Neural cell (in vitro differentiated cells): ENCODE measurements at regions not wholly inside any gene's neighbourhood (a gene's known extent, or its start where the extent isn't known, plus 50 kb on each side); places are given as distances from the start of the nearest gene placed in this dataset.

Source experiments
- H2AFZ ChIP-seq: fragments of 200-600, 300-800 bp; sonication (generic), shearing (Covaris generic); 2 replicates; pipeline ENCODE4 v1.6.0; 2014; ENCODE audit warnings: low read depth, mild to moderate bottlenecking, antibody characterized with exemption, low read length, moderate library complexity
- H3F3A ChIP-seq: fragments of 200-600 bp; shearing (Covaris generic); 2 replicates; pipeline ENCODE4 v1.6.1; 2016; ENCODE audit warnings: mild to moderate bottlenecking, moderate library complexity, mixed read lengths, antibody characterized with exemption, low read length; ENCODE audit not compliant: insufficient read depth, poor library complexity, severe bottlenecking
- H3K27ac ChIP-seq: fragments of 200-600, 300-800 bp; sonication (generic), shearing (Covaris generic); 2 replicates; pipeline ENCODE4 v1.5.1; 2014; ENCODE audit warnings: mild to moderate bottlenecking, low read length, moderate library complexity
- H3K27me3 ChIP-seq: fragments of 300-800, 200-600 bp; sonication (generic), shearing (Covaris generic); 2 replicates; pipeline ENCODE4 v1.6.0; 2014; ENCODE audit warnings: mild to moderate bottlenecking, low read depth, low read length, moderate library complexity; ENCODE audit not compliant: insufficient read depth
- H3K36me3 ChIP-seq: fragments of 300-800, 200-600 bp; sonication (generic), shearing (Covaris generic); 2 replicates; pipeline ENCODE4 v1.5.1; 2014; ENCODE audit warnings: mild to moderate bottlenecking, antibody characterized with exemption, low read length, moderate library complexity; ENCODE audit not compliant: insufficient read depth
- H3K4me2 ChIP-seq: fragments of 300-800, 200-600 bp; sonication (generic), shearing (Covaris generic); 2 replicates; pipeline ENCODE4 v1.6.0; 2014; ENCODE audit warnings: mild to moderate bottlenecking, low read length
- H3K4me3 ChIP-seq: fragments of 300-800, 200-600 bp; sonication (generic), shearing (Covaris generic); 2 replicates; pipeline ENCODE4 v1.5.1; 2014; ENCODE audit warnings: mild to moderate bottlenecking, low read length, moderate library complexity
- H3K79me2 ChIP-seq: fragments of 200-600 bp; shearing (Covaris generic); replicated peaks from 2 replicates; pipeline ENCODE4 v1.6.0; 2014; ENCODE audit warnings: mild to moderate bottlenecking, low read length, moderate library complexity; ENCODE audit not compliant: insufficient read depth
- H3K9ac ChIP-seq: fragments of 300-800, 200-600 bp; sonication (generic), shearing (Covaris generic); 2 replicates; pipeline ENCODE4 v1.6.1; 2016; ENCODE audit warnings: mild to moderate bottlenecking, low read length, mixed read lengths
- H3K9me2 ChIP-seq: fragments of 200-600 bp; shearing (Covaris generic); 2 replicates; pipeline ENCODE4 v1.6.1; 2016; ENCODE audit warnings: mild to moderate bottlenecking, low read length, mixed read lengths; ENCODE audit not compliant: insufficient read depth
- H3K9me3 ChIP-seq: fragments of 200-600, 300-800 bp; sonication (generic), shearing (Covaris generic); 2 replicates; pipeline ENCODE4 v1.6.1; 2016; ENCODE audit warnings: mild to moderate bottlenecking, mixed run types, low read length, moderate library complexity, mixed read lengths
- H4K20me1 ChIP-seq: fragments of 200-600 bp; shearing (Covaris generic); 2 replicates; pipeline ENCODE4 v1.6.1; 2016; ENCODE audit warnings: mild to moderate bottlenecking, mixed run types; ENCODE audit not compliant: insufficient read depth
- EP300 ChIP-seq: fragments of 450-650 bp; conservative IDR thresholded peaks from 2 replicates; pipeline ENCODE4 v1.6.1; 2014; ENCODE audit warnings: antibody characterized with exemption, mild to moderate bottlenecking, moderate library complexity; ENCODE audit not compliant: poor library complexity, severe bottlenecking
- EZH2 ChIP-seq: fragments of 200-600, 300-800 bp; shearing (Covaris generic), sonication (generic); IDR thresholded peaks from 2 replicates; pipeline ENCODE4 v1.6.1; 2014; ENCODE audit warnings: antibody characterized with exemption, low read length, borderline replicate concordance, mild to moderate bottlenecking; ENCODE audit not compliant: insufficient read depth, poor library complexity, severe bottlenecking
- MXI1 ChIP-seq: fragments of 450-650 bp; conservative IDR thresholded peaks from 2 replicates; pipeline ENCODE4 v1.6.1; 2014; ENCODE audit warnings: antibody characterized with exemption, mild to moderate bottlenecking; ENCODE audit not compliant: poor library complexity, severe bottlenecking
- POLR2AphosphoS5 ChIP-seq: IDR thresholded peaks from 2 replicates; pipeline ENCODE4 v1.6.1; 2012
- RAD21 ChIP-seq: fragments of 450-650 bp; conservative IDR thresholded peaks from 2 replicates; pipeline ENCODE4 v1.6.1; 2014; ENCODE audit warnings: antibody characterized with exemption, mild to moderate bottlenecking, moderate library complexity
- SMC3 ChIP-seq: fragments of 450-650 bp; conservative IDR thresholded peaks from 2 replicates; pipeline ENCODE4 v1.6.1; 2014; ENCODE audit warnings: antibody characterized with exemption, mild to moderate bottlenecking, moderate library complexity; ENCODE audit not compliant: poor library complexity
- TAF1 ChIP-seq: IDR thresholded peaks from 2 replicates; pipeline ENCODE4 v1.6.1; 2012; ENCODE audit warnings: low read depth
- TF ChIP-seq, protein P1 (sequence below): fragments of 450-650 bp; IDR thresholded peaks from 2 replicates; pipeline ENCODE4 v1.5.1; 2014; ENCODE audit warnings: antibody characterized with exemption, mild to moderate bottlenecking, moderate library complexity; ENCODE audit not compliant: poor library complexity, severe bottlenecking
- TF ChIP-seq, protein P2 (sequence below): IDR thresholded peaks from 2 replicates; pipeline ENCODE4 v1.6.1; 2012; ENCODE audit warnings: borderline replicate concordance

DNA sequence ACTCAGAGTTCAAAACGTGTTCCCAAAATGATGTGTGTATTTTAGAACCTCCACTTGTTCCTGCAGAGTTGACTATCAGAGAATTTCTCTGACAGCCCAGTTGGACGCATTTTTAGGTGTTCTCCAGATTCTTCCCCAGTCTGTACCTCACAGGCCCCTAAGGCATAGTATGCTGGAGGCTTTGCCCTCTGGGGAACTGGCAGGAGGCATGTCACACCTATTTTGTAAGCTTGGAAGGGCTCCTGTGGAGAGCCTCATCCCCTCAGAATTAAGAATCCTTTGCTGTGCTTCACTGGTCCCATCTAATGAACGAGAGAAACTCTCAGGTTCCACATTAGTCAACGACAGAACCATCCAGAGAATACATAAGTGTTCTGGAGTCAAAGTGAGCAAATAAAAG lies 144.1 kb upstream of the SLC30A5 start:
- no peaks in the 10 kb centered on the region for H3K9me2 ChIP-seq
- no peaks in the 10 kb centered on the region for H4K20me1 ChIP-seq
- peak overlapping the region; percentile 11 for H2AFZ ChIP-seq
- peak overlapping the region; percentile 26 for H3K4me3 ChIP-seq
- H3K9ac ChIP-seq: no peak overlapping the region
- peak overlapping the region; percentile 60 for H3K27ac ChIP-seq
- H3F3A ChIP-seq: no peaks in the 10 kb centered on the region
- no peaks in the 10 kb centered on the region for H3K36me3 ChIP-seq
- no peaks in the 10 kb centered on the region for H3K79me2 ChIP-seq
- no peaks in the 10 kb centered on the region for H3K9me3 ChIP-seq
- no peak overlapping the region for H3K4me2 ChIP-seq
- no peaks in the 10 kb centered on the region for H3K27me3 ChIP-seq
- no peak for TF ChIP-seq RAD21
- TF ChIP-seq, protein P1, sequence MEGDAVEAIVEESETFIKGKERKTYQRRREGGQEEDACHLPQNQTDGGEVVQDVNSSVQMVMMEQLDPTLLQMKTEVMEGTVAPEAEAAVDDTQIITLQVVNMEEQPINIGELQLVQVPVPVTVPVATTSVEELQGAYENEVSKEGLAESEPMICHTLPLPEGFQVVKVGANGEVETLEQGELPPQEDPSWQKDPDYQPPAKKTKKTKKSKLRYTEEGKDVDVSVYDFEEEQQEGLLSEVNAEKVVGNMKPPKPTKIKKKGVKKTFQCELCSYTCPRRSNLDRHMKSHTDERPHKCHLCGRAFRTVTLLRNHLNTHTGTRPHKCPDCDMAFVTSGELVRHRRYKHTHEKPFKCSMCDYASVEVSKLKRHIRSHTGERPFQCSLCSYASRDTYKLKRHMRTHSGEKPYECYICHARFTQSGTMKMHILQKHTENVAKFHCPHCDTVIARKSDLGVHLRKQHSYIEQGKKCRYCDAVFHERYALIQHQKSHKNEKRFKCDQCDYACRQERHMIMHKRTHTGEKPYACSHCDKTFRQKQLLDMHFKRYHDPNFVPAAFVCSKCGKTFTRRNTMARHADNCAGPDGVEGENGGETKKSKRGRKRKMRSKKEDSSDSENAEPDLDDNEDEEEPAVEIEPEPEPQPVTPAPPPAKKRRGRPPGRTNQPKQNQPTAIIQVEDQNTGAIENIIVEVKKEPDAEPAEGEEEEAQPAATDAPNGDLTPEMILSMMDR: no peak
- TF ChIP-seq, protein P2, sequence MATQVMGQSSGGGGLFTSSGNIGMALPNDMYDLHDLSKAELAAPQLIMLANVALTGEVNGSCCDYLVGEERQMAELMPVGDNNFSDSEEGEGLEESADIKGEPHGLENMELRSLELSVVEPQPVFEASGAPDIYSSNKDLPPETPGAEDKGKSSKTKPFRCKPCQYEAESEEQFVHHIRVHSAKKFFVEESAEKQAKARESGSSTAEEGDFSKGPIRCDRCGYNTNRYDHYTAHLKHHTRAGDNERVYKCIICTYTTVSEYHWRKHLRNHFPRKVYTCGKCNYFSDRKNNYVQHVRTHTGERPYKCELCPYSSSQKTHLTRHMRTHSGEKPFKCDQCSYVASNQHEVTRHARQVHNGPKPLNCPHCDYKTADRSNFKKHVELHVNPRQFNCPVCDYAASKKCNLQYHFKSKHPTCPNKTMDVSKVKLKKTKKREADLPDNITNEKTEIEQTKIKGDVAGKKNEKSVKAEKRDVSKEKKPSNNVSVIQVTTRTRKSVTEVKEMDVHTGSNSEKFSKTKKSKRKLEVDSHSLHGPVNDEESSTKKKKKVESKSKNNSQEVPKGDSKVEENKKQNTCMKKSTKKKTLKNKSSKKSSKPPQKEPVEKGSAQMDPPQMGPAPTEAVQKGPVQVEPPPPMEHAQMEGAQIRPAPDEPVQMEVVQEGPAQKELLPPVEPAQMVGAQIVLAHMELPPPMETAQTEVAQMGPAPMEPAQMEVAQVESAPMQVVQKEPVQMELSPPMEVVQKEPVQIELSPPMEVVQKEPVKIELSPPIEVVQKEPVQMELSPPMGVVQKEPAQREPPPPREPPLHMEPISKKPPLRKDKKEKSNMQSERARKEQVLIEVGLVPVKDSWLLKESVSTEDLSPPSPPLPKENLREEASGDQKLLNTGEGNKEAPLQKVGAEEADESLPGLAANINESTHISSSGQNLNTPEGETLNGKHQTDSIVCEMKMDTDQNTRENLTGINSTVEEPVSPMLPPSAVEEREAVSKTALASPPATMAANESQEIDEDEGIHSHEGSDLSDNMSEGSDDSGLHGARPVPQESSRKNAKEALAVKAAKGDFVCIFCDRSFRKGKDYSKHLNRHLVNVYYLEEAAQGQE: no peak

DNA sequence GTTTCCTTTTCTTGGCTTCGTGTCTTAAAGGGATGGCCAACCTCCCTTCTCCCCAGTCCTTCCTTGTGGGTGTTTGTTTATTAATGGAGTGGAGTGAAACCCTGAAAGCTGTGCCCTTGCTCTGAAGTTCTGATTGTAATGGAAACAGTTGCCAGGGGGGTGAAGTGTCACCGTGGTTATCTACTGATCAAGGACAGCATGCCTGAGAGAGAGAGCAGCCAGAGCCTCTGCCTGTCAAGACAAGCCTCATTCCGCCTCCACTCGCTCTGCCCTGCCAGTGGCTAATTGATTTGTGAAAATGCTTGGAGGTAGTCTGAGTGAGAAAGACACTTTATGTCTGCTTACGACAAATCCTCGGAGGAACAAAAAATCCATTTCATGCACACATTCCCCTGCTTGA lies 143.7 kb upstream of the SLC30A5 start:
- H3K9ac ChIP-seq: peak overlapping the region; percentile 10
- H3K27ac ChIP-seq: peak overlapping the region; percentile 60
- H3F3A ChIP-seq: no peaks in the 10 kb centered on the region
- no peaks in the 10 kb centered on the region for H3K27me3 ChIP-seq
- H3K79me2 ChIP-seq: no peaks in the 10 kb centered on the region
- H3K4me2 ChIP-seq: no peak overlapping the region
- no peaks in the 10 kb centered on the region for H4K20me1 ChIP-seq
- H3K9me2 ChIP-seq: no peaks in the 10 kb centered on the region
- H3K4me3 ChIP-seq: peak overlapping the region; percentile 26
- TF ChIP-seq, protein P1: no peak
- TF ChIP-seq EP300 (peak; percentile 69), EZH2 (no peak), RAD21 (peak; percentile 25), SMC3 (no peak), POLR2AphosphoS5 (peak; percentile 34), MXI1 (no peak), TAF1 (no peak)
- TF ChIP-seq, protein P2: no peak
- no peak overlapping the region for H2AFZ ChIP-seq
- no peaks in the 10 kb centered on the region for H3K9me3 ChIP-seq
- no peaks in the 10 kb centered on the region for H3K36me3 ChIP-seq
